Esophagus squamous epithelium (tissue), 4 donors: ENCODE measurements at regions not wholly inside any gene's neighbourhood (a gene's known extent, or its start where the extent isn't known, plus 50 kb on each side); places are given as distances from the start of the nearest gene placed in this dataset.

Source experiments
- CTCF ChIP-seq, 6 experiments: fragments of 450-650 bp in 4 of 6; fragments of 200-600 bp in 2 of 6; sonication (generic) in 2 of 6; IDR thresholded peaks; one replicate each; pipeline ENCODE4 v1.5.1; 2016 to 2019; ENCODE audit warnings: antibody characterized with exemption in 6 of 6, mild to moderate bottlenecking in 4 of 6, moderate library complexity in 4 of 6
- POLR2A ChIP-seq, 4 donors: fragments of 450-650 bp; IDR thresholded peaks; one replicate each; pipeline ENCODE4 v1.6.1; 2017; ENCODE audit warnings: antibody characterized with exemption in 4 of 4, mild to moderate bottlenecking in 4 of 4, moderate library complexity in 3 of 4

- no peak for TF ChIP-seq CTCF (IDR thresholded peaks at IDR 0.05)
- TF ChIP-seq POLR2A (IDR thresholded peaks at IDR 0.05) = no peak
Measured at GRCh38 chr19:28665748-28666147, 547.2 kb downstream of the UQCRFS1 start.
